ENCODE measurements at regions not wholly inside any gene's neighbourhood (a gene's known extent, or its start where the extent isn't known, plus 50 kb on each side); places are given as distances from the start of the nearest gene placed in this dataset.

GRCh38 chr11:10358696-10359095 is 53.8 kb downstream of the ADM start:
- no peak for DNase-seq

GRCh38 chr11:10359171-10359570 is 54.3 kb downstream of the ADM start:
- no peak for DNase-seq

GRCh38 chr11:10360835-10361234 is 56.0 kb downstream of the ADM start:
- no peak for DNase-seq

- no peak for DNase-seq
Measured at GRCh38 chr11:10365045-10365444, 60.2 kb downstream of the ADM start.

GRCh38 chr11:10366568-10367331 is 61.9 kb downstream of the ADM start:
- peak; percentile 49 for DNase-seq

- DNase-seq: no peak
Measured at GRCh38 chr11:10371926-10372641, 67.2 kb downstream of the ADM start.

GRCh38 chr11:10373340-10373739 is 68.5 kb downstream of the ADM start:
- no peak for DNase-seq

GRCh38 chr11:10373929-10374328 is 69.1 kb downstream of the ADM start:
- no peak for DNase-seq

- no peak for DNase-seq
Measured at GRCh38 chr11:10374386-10374785, 69.5 kb downstream of the ADM start.

- DNase-seq: no peak
Measured at GRCh38 chr11:10375280-10375971, 70.6 kb downstream of the ADM start.

GRCh38 chr11:10376061-10376460 is 71.2 kb downstream of the ADM start:
- no peak for DNase-seq

- no peak for DNase-seq
Measured at GRCh38 chr11:10377183-10377582, 72.3 kb downstream of the ADM start.

- no peak for DNase-seq
Measured at GRCh38 chr11:10378362-10378761, 73.5 kb downstream of the ADM start.

- DNase-seq: no peak
Measured at GRCh38 chr11:10379022-10379421, 74.1 kb downstream of the ADM start.

GRCh38 chr11:10379426-10379825 is 74.6 kb downstream of the ADM start:
- DNase-seq: no peak

GRCh38 chr11:10379871-10380568 is 75.0 kb upstream of the AMPD3 start:
- no peak for DNase-seq

- DNase-seq: no peak
Measured at GRCh38 chr11:10380921-10381320, 74.1 kb upstream of the AMPD3 start.

- no peak for DNase-seq
Measured at GRCh38 chr11:10381736-10382135, 73.3 kb upstream of the AMPD3 start.

- DNase-seq: no peak
Measured at GRCh38 chr11:10382518-10382917, 72.5 kb upstream of the AMPD3 start.

GRCh38 chr11:10385696-10386095 is 69.4 kb upstream of the AMPD3 start:
- peak; percentile 14 for DNase-seq

GRCh38 chr11:10386361-10386760 is 68.7 kb upstream of the AMPD3 start:
- DNase-seq: no peak

- no peak for DNase-seq
Measured at GRCh38 chr11:10386861-10387205, 68.2 kb upstream of the AMPD3 start.
